Sigmoid colon (tissue), 4 donors: ENCODE measurements at regions not wholly inside any gene's neighbourhood (a gene's known extent, or its start where the extent isn't known, plus 50 kb on each side); places are given as distances from the start of the nearest gene placed in this dataset.

Experiments used
- CTCF ChIP-seq, 4 experiments: fragments of 450-650 bp in 3 of 4; fragments of 200-600 bp in 1 of 4; IDR thresholded peaks; one replicate each; pipeline ENCODE4 v1.5.1; 2016 to 2019; ENCODE audit warnings: antibody characterized with exemption in 4 of 4, mild to moderate bottlenecking in 3 of 4, moderate library complexity in 2 of 4
- POLR2AphosphoS5 ChIP-seq, 4 donors: sonication (generic); formaldehyde crosslinking; IDR thresholded peaks; one replicate each; pipeline ENCODE4 v1.6.1; 2017; ENCODE audit warnings: antibody characterized with exemption in 4 of 4

- TF ChIP-seq POLR2AphosphoS5 (IDR thresholded peaks at IDR 0.05) (no peak), CTCF (IDR thresholded peaks at IDR 0.05) (no peak)
Observed at GRCh38 chr4:129353490-129353889, 257.5 kb downstream of the C4orf33 start.
